Activated T-helper 1 cell treated with anti-CD3 and anti-CD28 coated beads, Interleukin-12 subunit alpha, Interleukin-12 subunit beta, Interleukin-2, Interleukin-4 antibody, amounts not matched to agents 30 ng/mL and 10 ng/mL and 1 ng/mL, durations not matched to agents 14 hours and 24 hours and 36 hours (primary cell): ENCODE measurements at regions not wholly inside any gene's neighbourhood (a gene's known extent, or its start where the extent isn't known, plus 50 kb on each side); places are given as distances from the start of the nearest gene placed in this dataset.
A peak's percentile ranks its signal among the peaks of the same experiment; 100 is the strongest.

Experiments used
- DNase-seq: peaks from one replicate; pipeline ENCODE4 v3.0.0; 2021; ENCODE audit warnings: low spot score
- H3K27ac Mint-ChIP-seq: one replicate; pipeline ENCODE4 v1.8.0; 2021; ENCODE audit warnings: mild to moderate bottlenecking, mixed read lengths
- H3K27me3 Mint-ChIP-seq: one replicate; pipeline ENCODE4 v1.8.0; 2022; ENCODE audit warnings: mild to moderate bottlenecking, moderate library complexity, mixed read lengths; ENCODE audit not compliant: insufficient read depth
- H3K36me3 Mint-ChIP-seq: one replicate; pipeline ENCODE4 v1.8.0; 2021; ENCODE audit warnings: low read depth, mixed read lengths
- H3K4me1 Mint-ChIP-seq: one replicate; pipeline ENCODE4 v1.8.0; 2021; ENCODE audit warnings: low read depth, mixed read lengths
- H3K4me3 Mint-ChIP-seq: one replicate; pipeline ENCODE4 v1.8.0; 2021; ENCODE audit warnings: mild to moderate bottlenecking, moderate library complexity, mixed read lengths
- H3K9me3 Mint-ChIP-seq: one replicate; pipeline ENCODE4 v1.8.0; 2021; ENCODE audit warnings: mixed read lengths
- intact Hi-C: fragments of 100-400 bp; cut with micrococcal nuclease; formaldehyde crosslinking; loops from one replicate; pipeline ENCODE4 v1.15.1; 2024

DNA sequence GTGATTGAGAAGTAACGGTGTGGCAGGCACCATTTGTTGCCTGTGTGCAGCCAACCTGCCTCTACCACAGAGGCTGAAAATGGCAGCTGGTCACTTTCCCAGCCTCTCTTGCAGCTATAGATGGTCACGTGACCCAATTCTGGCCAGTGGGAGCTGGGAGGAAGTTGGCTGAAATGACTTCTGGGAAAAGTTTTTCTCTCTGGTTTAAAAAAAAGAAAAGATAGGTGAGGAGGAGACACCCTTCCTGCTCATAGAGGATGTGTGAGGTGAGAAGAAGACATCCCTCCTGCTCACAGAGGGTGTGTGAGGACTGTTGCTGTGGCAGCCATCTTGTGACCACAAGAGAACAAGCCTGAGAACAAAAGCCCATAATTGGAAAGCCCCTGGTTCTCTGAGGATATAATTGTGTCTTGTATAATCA, 122.8 kb downstream of the SYF2 start:
- peaks cover 10% of the 10 kb centered on the region for H3K9me3 Mint-ChIP-seq
- H3K27ac Mint-ChIP-seq = peak overlapping the region; percentile 79
- intact Hi-C loops = no loop called here
- peaks cover 9% of the 10 kb centered on the region for H3K36me3 Mint-ChIP-seq
- H3K4me3 Mint-ChIP-seq = peak overlapping the region; percentile 33
- peak; percentile 42 for DNase-seq
- peaks cover 11% of the 10 kb centered on the region for H3K27me3 Mint-ChIP-seq
- H3K4me1 Mint-ChIP-seq = peaks cover 24% of the 10 kb centered on the region

DNA sequence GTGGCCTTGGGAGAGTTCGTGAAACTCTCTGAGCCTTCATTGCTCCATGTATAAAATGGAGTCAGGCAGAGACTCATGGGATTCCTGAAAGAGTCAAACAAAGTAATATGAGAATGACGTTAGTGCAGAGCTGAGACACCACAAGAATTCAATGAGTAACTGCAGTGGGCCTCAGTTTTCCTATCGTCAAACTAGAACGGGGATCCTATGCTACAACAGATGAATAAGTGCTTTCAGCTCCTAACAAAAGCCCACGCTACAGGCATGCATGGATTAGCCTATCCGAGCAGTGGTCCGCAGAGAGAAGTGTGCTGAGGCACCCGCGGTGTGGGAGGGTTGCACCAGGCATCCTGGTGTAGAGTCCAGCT, 124.7 kb downstream of the SYF2 start:
- Mint-ChIP-seq H3K4me3 (no peak overlapping the region), H3K4me1 (peaks cover 35% of the 10 kb centered on the region), H3K9me3 (peaks cover 10% of the 10 kb centered on the region), H3K36me3 (peaks cover 9% of the 10 kb centered on the region), H3K27ac (no peak overlapping the region), H3K27me3 (peaks cover 9% of the 10 kb centered on the region)
- intact Hi-C loops = no loop called here
- no peak for DNase-seq

GRCh38 chr1:25106976-25107642, 125.2 kb downstream of the SYF2 start:
- Mint-ChIP-seq H3K27ac (no peak overlapping the region), H3K27me3 (peaks cover 9% of the 10 kb centered on the region), H3K9me3 (peaks cover 10% of the 10 kb centered on the region), H3K4me3 (no peak overlapping the region), H3K4me1 (peaks cover 35% of the 10 kb centered on the region), H3K36me3 (peaks cover 9% of the 10 kb centered on the region)
- intact Hi-C loops = no loop called here
- DNase-seq = no peak

DNA sequence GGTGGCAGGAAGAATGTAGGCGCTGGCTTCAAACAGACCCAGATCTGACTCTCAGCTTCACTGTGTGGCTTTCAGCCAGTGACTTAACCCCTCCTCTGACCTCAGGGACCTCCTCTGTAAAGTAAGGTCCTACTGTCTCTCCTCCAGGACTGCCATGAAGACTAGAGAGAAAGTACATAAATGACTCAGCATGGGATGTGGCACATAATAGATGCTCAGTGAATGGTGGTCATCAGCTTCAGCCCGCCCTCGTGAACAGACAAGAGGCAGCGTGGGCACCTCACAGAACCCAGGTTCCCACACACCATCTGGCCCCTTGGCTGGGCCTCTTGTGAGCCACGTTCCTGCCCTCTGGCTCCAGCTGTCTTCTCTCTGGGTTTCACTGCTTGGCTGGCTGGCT, 126.0 kb downstream of the SYF2 start:
- H3K4me3 Mint-ChIP-seq = no peak overlapping the region
- DNase-seq = no peak
- intact Hi-C loops = no loop called here
- peaks cover 9% of the 10 kb centered on the region for H3K36me3 Mint-ChIP-seq
- peaks cover 9% of the 10 kb centered on the region for H3K27me3 Mint-ChIP-seq
- H3K4me1 Mint-ChIP-seq = peaks cover 40% of the 10 kb centered on the region
- H3K27ac Mint-ChIP-seq = no peak overlapping the region
- peaks cover 10% of the 10 kb centered on the region for H3K9me3 Mint-ChIP-seq

- Mint-ChIP-seq H3K36me3 (peaks cover 9% of the 10 kb centered on the region), H3K9me3 (peaks cover 10% of the 10 kb centered on the region), H3K4me1 (peaks cover 45% of the 10 kb centered on the region), H3K27ac (no peak overlapping the region), H3K4me3 (no peak overlapping the region), H3K27me3 (peaks cover 9% of the 10 kb centered on the region)
- intact Hi-C loops = no loop called here
- no peak for DNase-seq
These were observed 126.5 kb downstream of the SYF2 start for GRCh38 chr1:25105836-25106235.

- Mint-ChIP-seq H3K4me3 (no peak overlapping the region), H3K9me3 (peaks cover 10% of the 10 kb centered on the region), H3K36me3 (peaks cover 9% of the 10 kb centered on the region), H3K27ac (no peak overlapping the region), H3K27me3 (peaks cover 9% of the 10 kb centered on the region), H3K4me1 (peaks cover 53% of the 10 kb centered on the region)
- intact Hi-C loops = no loop called here
- no peak for DNase-seq
These were observed 127.3 kb downstream of the SYF2 start for GRCh38 chr1:25104932-25105561.

DNA sequence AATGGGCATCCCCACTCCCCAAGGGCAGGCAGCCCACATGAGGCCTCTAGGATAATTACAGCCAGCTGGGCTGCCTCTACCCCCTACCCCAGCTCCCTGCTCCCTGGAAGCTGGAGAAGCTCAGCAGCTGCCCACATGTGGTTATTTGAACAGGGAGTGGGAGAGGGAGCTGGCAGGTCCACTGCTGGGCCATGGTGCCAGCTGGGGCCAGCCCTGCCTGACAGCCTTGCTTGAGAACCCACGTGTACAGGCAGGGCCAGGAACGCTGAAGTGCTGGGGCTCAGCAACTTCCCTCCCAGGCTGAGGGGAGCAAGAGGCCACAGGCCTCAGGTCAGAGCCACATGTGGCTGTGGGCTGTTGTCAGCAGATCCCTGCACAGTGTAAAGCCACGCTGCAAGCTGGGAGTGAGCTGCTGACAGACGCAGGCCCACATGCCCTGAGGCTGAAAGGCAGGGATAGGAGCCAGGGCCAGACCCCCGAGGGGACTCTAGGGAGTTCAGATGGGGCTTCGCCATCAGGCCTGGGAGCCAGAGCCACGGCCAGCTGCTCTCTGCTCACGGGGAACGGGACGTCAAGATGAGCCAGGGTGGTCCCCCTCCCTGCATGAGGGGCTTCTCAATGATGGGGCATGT, 129.0 kb downstream of the SYF2 start:
- no peak overlapping the region for H3K27ac Mint-ChIP-seq
- H3K4me1 Mint-ChIP-seq = peaks cover 60% of the 10 kb centered on the region
- H3K9me3 Mint-ChIP-seq = no peaks in the 10 kb centered on the region
- no peak for DNase-seq
- H3K36me3 Mint-ChIP-seq = no peaks in the 10 kb centered on the region
- intact Hi-C loops = no loop called here
- peaks cover 9% of the 10 kb centered on the region for H3K27me3 Mint-ChIP-seq
- no peak overlapping the region for H3K4me3 Mint-ChIP-seq

GRCh38 chr1:25100151-25100833, 132.0 kb downstream of the SYF2 start:
- Mint-ChIP-seq H3K4me3 (peak overlapping the region; percentile 48), H3K9me3 (no peaks in the 10 kb centered on the region), H3K36me3 (no peaks in the 10 kb centered on the region), H3K27ac (no peak overlapping the region), H3K27me3 (peaks cover 6% of the 10 kb centered on the region), H3K4me1 (peaks cover 80% of the 10 kb centered on the region)
- DNase-seq = no peak
- intact Hi-C loops = loop anchor here (2.0 kb wide), 2 partner anchors 35 to 145 kb away; no protein-coding TSS in a partner anchor

- H3K36me3 Mint-ChIP-seq = peaks cover 3% of the 10 kb centered on the region
- peaks cover 2% of the 10 kb centered on the region for H3K27me3 Mint-ChIP-seq
- H3K9me3 Mint-ChIP-seq = no peaks in the 10 kb centered on the region
- DNase-seq = peak; percentile 37
- intact Hi-C loops = loop anchor here (1.0 kb wide), 1 partner anchor 133 kb away; no protein-coding TSS in a partner anchor
- H3K4me3 Mint-ChIP-seq = peak overlapping the region; percentile 68
- H3K27ac Mint-ChIP-seq = peak overlapping the region; percentile 88
- H3K4me1 Mint-ChIP-seq = peaks cover 84% of the 10 kb centered on the region
These were observed 132.9 kb downstream of the SYF2 start for GRCh38 chr1:25099343-25099951.

- no peak overlapping the region for H3K27ac Mint-ChIP-seq
- no peaks in the 10 kb centered on the region for H3K27me3 Mint-ChIP-seq
- H3K36me3 Mint-ChIP-seq = peaks cover 3% of the 10 kb centered on the region
- H3K4me1 Mint-ChIP-seq = peaks cover 84% of the 10 kb centered on the region
- intact Hi-C loops = loop anchor here (1.0 kb wide), 1 partner anchor 132 kb away; no protein-coding TSS in a partner anchor
- DNase-seq = no peak
- peak overlapping the region; percentile 68 for H3K4me3 Mint-ChIP-seq
- peaks cover 4% of the 10 kb centered on the region for H3K9me3 Mint-ChIP-seq
These were observed 133.6 kb downstream of the SYF2 start for GRCh38 chr1:25098717-25099116.

GRCh38 chr1:25096307-25097150, 135.8 kb downstream of the SYF2 start:
- peaks cover 4% of the 10 kb centered on the region for H3K9me3 Mint-ChIP-seq
- peaks cover 3% of the 10 kb centered on the region for H3K36me3 Mint-ChIP-seq
- peaks cover 78% of the 10 kb centered on the region for H3K4me1 Mint-ChIP-seq
- H3K27ac Mint-ChIP-seq = peak overlapping the region; percentile 82
- no peak for DNase-seq
- H3K4me3 Mint-ChIP-seq = peak overlapping the region; percentile 56
- H3K27me3 Mint-ChIP-seq = peaks cover 8% of the 10 kb centered on the region
- intact Hi-C loops = no loop called here
